ENCODE measurements at regions not wholly inside any gene's neighbourhood (a gene's known extent, or its start where the extent isn't known, plus 50 kb on each side); places are given as distances from the start of the nearest gene placed in this dataset.
A peak's percentile ranks its signal among the peaks of the same experiment; 100 is the strongest.

DNA sequence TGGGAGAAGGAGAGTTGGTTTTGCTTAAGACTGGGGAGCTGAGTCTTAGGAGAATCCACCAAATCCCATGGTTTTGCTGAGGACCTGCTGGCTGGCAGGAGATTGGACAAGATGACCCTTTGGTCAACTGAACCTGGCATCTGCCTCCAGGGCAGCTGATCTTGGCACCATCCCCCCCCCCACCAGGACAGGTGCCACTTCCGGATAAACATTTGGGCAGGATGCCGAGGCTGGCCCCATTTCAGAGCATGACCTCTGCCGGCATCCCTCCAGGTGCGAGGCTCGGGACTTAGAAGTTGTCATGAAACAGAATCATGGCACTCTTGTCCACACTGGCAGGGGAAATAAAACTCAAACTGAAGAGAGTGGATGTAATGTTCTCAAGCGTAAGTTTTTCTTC lies 165.6 kb downstream of the MACROH2A1 start:
- BruUV-seq (replicated peaks): no TSS peak
- WGBS (ENCODE audit: low lambda C conversion rate): 95% methylated on average over 6 of the region's 6 CpGs
- Histone ChIP-seq H3K27ac (ENCODE audit: extremely low read length, insufficient read depth, low read length) (no peak overlapping the region), H4K20me1 (ENCODE audit: insufficient read depth, low read length) (no peaks in the 10 kb centered on the region), H3K36me3 (replicated peaks in 1 of 2; ENCODE audit: control insufficient read depth in 1 of 2, insufficient read depth in 2 of 2, low read length in 2 of 2) (no peaks in the 10 kb centered on the region), H2AFZ (ENCODE audit: low read length) (no peak overlapping the region), H3K9ac (ENCODE audit: insufficient read depth, low read depth, low read length) (no peak overlapping the region), H3K27me3 (ENCODE audit: control insufficient read depth in 1 of 2, insufficient read depth in 2 of 2, low read length in 2 of 2) (no peaks in the 10 kb centered on the region), H3K4me2 (ENCODE audit: low read depth, low read length) (no peak overlapping the region; the same call in 1 of the 2 replicates), H3K4me1 (ENCODE audit: insufficient read depth, low read length) (peaks cover 60% of the 10 kb centered on the region), H3K79me2 (ENCODE audit: insufficient read depth, low read length) (no peaks in the 10 kb centered on the region), H3K9me3 (ENCODE audit: low read length) (no peaks in the 10 kb centered on the region), H3K4me3 (replicated peaks in 1 of 3; ENCODE audit: insufficient read depth in 1 of 3, low read depth in 2 of 3, low read length in 3 of 3) (no peak overlapping the region)
- no peak for FAIRE-seq
- DNase-seq (ENCODE audit: low spot score): no peak
- POLR2A ChIA-PET: interaction anchor here (1.7 kb wide), 1 partner anchor 13 kb away, joined by 7 read pairs; no protein-coding TSS in a partner anchor
- ATAC-seq: no peak
- in situ Hi-C loops (cut with HindIII; ENCODE audit: extremely low pct_ligation_motif_present, low pct_unique_long_range_greater_than_20kb): no loop called here
- TF ChIP-seq ZNF543 (CRISPR knock-in tag; IDR thresholded peaks at IDR 0.05) (no peak), ZNF382 (CRISPR knock-in tag; IDR thresholded peaks at IDR 0.05; ENCODE audit: borderline replicate concordance) (no peak)
- TF ChIP-seq, protein P1, sequence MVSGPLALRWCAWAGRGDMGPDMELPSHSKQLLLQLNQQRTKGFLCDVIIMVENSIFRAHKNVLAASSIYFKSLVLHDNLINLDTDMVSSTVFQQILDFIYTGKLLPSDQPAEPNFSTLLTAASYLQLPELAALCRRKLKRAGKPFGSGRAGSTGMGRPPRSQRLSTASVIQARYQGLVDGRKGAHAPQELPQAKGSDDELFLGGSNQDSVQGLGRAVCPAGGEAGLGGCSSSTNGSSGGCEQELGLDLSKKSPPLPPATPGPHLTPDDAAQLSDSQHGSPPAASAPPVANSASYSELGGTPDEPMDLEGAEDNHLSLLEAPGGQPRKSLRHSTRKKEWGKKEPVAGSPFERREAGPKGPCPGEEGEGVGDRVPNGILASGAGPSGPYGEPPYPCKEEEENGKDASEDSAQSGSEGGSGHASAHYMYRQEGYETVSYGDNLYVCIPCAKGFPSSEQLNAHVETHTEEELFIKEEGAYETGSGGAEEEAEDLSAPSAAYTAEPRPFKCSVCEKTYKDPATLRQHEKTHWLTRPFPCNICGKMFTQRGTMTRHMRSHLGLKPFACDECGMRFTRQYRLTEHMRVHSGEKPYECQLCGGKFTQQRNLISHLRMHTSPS (CRISPR knock-in tag; IDR thresholded peaks at IDR 0.05; ENCODE audit: low read depth): 0 out of 2 replicates have a peak, but pooled peaks have one; percentile 6
- TF ChIP-seq, protein P2, sequence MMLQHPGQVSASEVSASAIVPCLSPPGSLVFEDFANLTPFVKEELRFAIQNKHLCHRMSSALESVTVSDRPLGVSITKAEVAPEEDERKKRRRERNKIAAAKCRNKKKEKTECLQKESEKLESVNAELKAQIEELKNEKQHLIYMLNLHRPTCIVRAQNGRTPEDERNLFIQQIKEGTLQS (CRISPR knock-in tag; IDR thresholded peaks at IDR 0.05): no peak
- intact Hi-C loops (cut with micrococcal nuclease; ENCODE audit: unreplicated experiment): no loop called here
- CTCF ChIA-PET (ENCODE audit: low intra/inter-chr PET ratio, low total read pairs): no interaction called here

GRCh38 chr5:135232958-135233357 lies 166.1 kb downstream of the MACROH2A1 start:
- no peak overlapping the region for H3K27ac ChIP-seq (ENCODE audit: extremely low read length, insufficient read depth, low read length)

More at GRCh38 chr5:135232958-135233357, 166.1 kb downstream of the MACROH2A1 start:
- DNase-seq (ENCODE audit: low spot score): no peak
- BruUV-seq (replicated peaks): no TSS peak
- Histone ChIP-seq H3K4me2 (ENCODE audit: low read depth, low read length) (no peak overlapping the region), H3K79me2 (ENCODE audit: insufficient read depth, low read length) (no peaks in the 10 kb centered on the region), H3K4me3 (replicated peaks in 1 of 3; ENCODE audit: insufficient read depth in 1 of 3, low read depth in 2 of 3, low read length in 3 of 3) (no peak overlapping the region), H3K36me3 (replicated peaks in 1 of 2; ENCODE audit: control insufficient read depth in 1 of 2, insufficient read depth in 2 of 2, low read length in 2 of 2) (no peaks in the 10 kb centered on the region), H3K9me3 (ENCODE audit: low read length) (no peaks in the 10 kb centered on the region), H4K20me1 (ENCODE audit: insufficient read depth, low read length) (no peaks in the 10 kb centered on the region), H3K27me3 (ENCODE audit: control insufficient read depth in 1 of 2, insufficient read depth in 2 of 2, low read length in 2 of 2) (no peaks in the 10 kb centered on the region), H3K4me1 (ENCODE audit: insufficient read depth, low read length) (peaks cover 66% of the 10 kb centered on the region), H2AFZ (ENCODE audit: low read length) (no peak overlapping the region), H3K9ac (ENCODE audit: insufficient read depth, low read depth, low read length) (no peak overlapping the region)
- 95% methylated on average over 8 of the region's 8 CpGs for WGBS (ENCODE audit: low lambda C conversion rate)
- CTCF ChIA-PET (ENCODE audit: low intra/inter-chr PET ratio, low total read pairs): no interaction called here
- intact Hi-C loops (cut with micrococcal nuclease; ENCODE audit: unreplicated experiment): no loop called here
- TF ChIP-seq ZNF687 (CRISPR knock-in tag; IDR thresholded peaks at IDR 0.05) (peak; percentile 54), ZNF101 (CRISPR knock-in tag; IDR thresholded peaks at IDR 0.05; ENCODE audit: borderline replicate concordance, low read depth) (no peak)
- in situ Hi-C loops (cut with HindIII; ENCODE audit: extremely low pct_ligation_motif_present, low pct_unique_long_range_greater_than_20kb): no loop called here
- POLR2A ChIA-PET: interaction anchor here (0.8 to 0.9 kb wide), 2 partner anchors 30 to 32 kb away, joined by 3 read pairs; no protein-coding TSS in a partner anchor
- no peak for ATAC-seq
- FAIRE-seq: no peak

Measured in HepG2 (cell line).